Myocyte (in vitro differentiated cells): ENCODE measurements at regions not wholly inside any gene's neighbourhood (a gene's known extent, or its start where the extent isn't known, plus 50 kb on each side); places are given as distances from the start of the nearest gene placed in this dataset.

Experiments used
- DNase-seq: peaks from one replicate; pipeline ENCODE4 v3.0.0-alpha.2; 2012; ENCODE audit warnings: low read depth

DNA sequence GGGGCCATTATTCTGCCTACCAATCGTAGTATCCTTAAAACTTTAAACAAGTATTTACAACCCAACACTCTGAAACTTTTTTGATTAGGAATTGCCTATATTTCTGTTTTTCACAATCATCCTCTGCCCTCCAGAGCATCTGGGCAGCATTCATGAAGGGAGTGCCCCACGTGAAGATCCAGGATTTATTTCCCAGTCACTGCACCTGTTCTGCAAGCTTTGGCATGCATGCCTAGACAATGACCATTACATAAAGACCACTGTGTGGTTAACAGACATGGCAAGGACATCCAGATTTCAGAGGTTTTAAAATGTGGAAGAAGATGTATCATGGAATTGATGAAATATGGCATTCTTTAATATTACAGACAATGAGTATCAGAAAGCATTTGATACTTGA, 1083.8 kb downstream of the TBC1D22A start:
- DNase-seq = peak; percentile 1

DNA sequence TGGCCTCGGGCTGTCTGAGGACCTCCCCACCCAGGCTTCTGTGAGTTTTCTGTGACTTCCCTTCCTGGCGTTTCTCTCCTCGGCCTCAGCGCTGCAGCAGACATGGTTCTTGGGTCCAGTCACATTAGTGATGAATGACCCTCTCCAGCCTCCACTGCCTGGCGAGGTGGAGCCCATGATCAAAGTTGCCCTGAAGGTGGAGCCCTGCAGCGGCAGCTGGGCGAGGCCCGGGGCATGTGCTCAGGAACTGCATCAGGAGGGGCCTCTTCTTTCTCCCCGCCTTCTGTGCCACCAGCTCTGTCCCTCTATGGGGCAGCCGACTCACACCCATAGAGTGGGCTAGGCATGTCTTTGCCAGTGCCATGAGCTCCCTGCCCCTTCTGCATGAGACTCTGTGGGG, 1079.7 kb downstream of the TBC1D22A start:
- no peak for DNase-seq

DNA sequence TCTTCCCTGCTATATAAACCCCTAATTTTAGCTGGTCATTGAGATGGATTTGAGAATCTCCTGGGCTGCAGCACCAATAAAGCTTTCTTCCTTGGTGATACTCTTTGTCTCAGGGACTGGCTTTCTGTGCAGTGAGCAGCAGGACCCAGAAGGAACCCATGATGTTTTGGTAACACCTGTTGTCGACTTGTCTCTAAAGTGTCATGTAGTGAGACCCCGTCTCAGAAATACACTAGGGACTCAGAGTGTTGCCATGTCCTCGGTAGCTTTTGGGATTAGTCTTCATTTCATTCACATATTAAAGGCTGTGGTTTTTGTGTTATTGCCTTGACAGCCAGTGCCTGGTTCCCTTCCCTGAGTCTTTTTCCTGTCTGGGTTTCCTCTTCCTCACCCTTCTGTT, 1078.7 kb downstream of the TBC1D22A start:
- no peak for DNase-seq

DNA sequence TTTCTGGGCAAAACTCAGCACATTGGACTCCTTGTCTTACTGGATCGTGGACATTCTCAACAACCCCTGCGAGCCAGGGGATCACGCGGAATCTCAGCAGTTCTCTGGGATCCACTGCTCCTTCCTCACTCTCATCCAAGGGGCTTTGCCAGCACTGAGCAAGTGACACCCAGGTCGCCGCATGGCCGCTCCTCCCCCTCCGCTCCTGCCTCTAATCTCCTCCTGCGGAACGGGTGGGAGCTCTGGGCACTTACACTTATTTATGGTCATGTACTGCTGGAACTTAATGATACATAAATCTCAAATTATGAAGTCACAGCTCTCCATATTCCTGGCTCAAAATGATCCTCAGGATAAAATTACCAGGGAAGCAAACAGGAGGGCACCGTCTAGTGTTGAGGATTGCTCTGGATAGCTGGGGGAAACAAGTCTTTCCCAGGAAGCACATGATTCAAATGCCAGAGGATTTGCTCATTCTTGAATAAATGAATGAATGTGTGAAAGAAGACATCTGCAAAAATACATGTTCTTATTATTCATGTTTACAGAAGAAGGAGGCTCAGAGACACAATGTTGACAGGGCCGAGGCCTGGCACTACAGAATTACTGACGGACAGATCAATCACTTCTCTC, 1077.3 kb downstream of the TBC1D22A start:
- DNase-seq = no peak

DNA sequence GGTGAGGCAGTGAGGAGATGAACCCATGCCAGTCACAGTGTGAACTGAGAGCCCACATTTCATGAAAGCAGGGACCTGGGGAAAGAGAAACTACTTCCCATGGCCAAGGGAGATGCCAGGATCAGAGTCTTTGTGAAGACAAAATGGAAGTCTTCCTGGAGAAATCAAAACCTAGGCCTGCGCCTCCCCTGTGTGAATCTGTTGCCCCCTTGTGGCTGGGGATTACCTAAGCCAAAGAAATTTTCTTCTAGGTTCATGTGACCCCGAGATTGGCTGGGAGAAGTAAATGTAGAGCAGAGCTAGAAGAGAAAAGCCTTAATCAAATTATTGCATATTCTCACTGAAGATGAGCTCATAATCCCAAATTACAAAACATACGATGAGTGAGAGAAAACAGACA, 1075.3 kb downstream of the TBC1D22A start:
- DNase-seq = peak; percentile 26

DNA sequence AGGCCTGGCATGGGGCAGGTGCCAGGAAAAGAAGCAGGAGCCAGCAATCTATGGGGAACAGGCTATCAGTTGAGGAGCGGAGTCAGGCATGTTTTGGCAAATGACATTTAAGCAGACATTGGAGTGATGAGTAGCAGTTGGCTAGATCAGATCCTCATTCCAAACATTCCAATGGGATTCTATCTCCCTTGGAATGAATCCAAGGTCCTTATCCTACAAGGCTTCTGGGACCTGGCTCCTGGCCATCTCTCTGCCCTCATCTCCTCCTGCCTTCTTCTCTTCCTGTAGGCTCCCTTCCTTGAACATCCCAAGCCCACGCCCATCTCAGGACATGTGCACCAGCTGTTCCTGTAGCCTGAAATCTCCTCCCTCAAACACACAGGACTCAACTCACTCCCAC, 1074.5 kb downstream of the TBC1D22A start:
- DNase-seq = peak; percentile 44

DNA sequence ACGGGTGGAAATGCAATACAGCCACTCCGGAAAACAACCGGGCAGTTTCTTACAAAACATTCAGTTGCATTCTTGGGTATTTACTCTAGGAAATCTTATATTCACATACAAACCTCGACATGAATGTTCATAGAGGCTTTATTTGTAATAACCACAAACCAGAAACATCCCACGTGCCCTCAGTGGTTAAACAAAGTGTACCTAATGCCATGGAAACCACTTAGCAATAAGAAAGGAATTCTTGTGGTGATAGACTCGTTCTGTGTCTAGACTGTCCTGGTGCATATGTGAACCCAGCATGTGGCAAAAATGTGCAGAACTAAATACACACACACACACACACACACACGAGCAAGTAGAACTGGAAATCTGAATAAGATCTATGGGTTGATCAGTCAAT, 1073.3 kb downstream of the TBC1D22A start:
- DNase-seq = peak; percentile 78

DNA sequence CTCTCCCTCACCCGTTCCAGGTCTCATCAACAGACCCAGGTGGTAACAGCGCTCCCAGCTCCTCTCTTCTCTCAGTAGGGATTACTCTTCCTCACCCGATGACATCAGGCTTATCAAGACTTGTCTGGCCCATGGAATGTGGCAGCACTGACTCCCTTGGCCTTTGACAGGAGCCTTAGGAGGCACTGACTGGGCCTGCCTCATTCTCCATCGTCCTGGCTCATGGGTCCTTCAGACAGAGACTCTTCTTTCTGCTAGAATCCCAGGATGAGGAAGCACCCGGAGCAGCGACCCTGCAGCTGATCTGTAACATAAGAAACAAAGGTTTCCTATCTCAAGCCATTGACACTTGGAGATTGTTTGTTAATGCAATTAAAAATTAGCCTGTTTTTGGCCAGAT, 1063.6 kb downstream of the TBC1D22A start:
- no peak for DNase-seq

DNA sequence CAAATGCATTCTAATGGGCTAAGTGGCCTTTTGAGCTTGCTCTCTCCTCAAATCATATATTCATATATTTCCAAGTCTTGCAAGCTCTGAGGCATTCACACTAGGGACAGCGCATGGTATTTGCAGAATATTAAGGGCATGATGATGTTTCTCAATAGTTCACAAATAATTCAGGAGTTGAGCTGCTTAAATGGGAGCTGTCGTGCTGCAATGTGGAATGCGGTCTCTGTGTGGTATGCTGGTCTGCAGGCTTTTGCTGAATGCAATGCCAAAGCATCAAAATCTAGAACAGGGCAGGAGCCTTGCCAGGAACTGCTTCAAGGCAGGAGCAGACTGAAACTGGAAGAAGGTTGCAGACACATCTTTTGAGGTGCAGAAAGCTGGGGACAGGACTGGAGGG, 1060.0 kb downstream of the TBC1D22A start:
- no peak for DNase-seq

DNA sequence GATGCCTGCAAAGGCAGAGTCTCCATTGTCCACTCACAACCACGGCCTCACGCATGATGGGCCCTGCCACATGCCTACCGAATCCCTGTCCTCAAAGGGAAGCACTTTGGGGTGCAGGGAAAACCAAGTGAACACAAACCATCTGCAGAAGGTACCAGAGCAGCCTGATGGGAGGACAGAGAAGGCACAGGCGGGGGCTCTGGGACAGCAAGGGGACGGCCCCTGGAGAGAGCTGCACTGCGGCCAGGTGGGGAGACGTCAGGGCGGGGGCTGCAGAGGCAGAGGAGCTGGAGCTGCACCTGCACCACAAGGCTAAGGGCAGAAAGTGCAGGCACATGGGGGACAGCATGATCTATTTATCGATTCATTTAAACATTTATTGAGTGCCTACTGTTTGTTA, 1056.0 kb downstream of the TBC1D22A start:
- DNase-seq = no peak

DNA sequence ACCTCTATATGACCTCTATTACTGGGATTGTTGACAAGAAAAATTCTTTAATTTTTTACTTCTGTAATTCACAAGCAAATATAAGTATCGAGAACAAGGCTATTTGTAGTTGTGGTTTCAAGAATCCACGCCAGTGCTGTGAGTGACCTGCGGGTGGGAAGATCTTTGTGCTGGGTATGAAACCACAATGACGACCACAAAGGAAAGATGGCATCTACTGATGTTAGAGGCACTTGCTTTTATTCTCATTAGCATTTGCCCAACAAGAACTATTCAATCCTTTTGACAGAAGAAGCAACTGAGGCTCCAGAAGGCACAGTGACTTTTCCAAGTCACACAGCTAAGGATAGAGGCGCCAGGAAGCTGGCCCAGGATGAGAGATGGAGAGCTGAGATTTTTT, 1054.9 kb downstream of the TBC1D22A start:
- no peak for DNase-seq

DNA sequence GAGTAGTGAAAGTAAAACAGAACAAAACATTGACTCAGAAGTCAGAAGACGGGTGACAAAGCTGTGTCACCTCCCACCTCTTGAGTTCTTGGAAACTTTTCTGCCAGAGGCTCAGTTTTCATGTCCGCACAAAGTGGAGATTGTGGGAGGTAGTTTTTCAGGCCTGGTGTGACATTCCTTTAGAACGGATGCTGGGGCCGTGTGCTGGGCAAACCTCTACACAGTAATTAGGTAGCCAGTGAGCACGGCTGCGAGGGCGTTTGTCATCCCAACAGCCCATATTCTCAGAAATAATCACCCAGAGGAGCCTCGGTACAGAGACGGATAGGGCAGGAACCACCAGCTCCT, 1054.4 kb downstream of the TBC1D22A start:
- DNase-seq = no peak

DNA sequence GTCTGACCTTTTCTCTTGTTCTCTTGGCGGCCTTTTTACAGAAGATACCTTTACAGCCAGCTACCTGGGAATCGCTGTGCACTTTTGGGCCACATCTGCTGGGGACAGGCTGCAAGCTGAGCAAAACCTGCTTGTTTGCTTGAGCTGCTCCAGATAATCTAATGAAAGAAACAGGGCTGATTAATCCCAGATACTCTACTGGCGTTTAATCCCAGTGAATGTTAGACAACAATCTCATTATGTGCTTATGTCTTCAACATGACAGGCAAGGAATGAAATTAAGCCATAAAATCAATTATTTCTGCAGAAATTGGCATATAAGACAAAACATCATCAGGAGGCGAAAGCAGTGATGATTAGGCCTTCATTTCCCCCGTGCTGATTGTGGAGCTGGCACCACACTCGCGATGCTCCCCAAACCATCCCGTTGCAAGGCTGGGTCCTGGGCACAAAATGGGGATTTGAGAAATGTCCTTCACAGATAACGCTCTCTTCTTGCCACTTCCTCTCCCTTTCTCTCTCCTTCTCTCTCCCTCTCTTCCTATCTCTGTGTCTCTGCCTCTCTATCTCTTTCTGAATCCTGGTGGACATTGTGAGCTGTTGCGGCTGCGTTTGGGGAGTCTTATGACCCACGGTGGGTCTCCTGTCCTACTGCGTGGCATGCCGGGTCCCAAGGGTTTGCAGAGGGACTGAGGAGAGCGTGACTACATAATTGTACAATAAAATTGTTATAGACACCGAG, 1053.8 kb downstream of the TBC1D22A start:
- no peak for DNase-seq

DNA sequence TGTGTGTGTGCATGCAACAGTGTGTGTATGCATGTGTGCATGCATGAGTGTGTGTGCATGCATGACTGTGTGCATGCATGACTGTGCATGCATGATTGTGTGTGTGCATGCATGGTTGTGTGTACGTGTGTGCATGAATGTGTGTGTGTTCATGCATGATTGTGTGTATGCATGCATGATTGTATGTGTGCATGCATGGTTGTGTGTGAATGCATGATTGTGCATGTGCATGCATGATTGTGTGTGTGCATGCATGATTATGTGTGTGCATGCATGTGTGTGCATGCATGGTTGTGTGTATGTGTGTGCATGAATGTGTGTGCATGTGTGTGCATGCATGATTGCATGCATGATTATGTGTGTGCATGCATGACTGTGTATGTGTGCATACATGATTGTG, 1052.0 kb downstream of the TBC1D22A start:
- DNase-seq = no peak

DNA sequence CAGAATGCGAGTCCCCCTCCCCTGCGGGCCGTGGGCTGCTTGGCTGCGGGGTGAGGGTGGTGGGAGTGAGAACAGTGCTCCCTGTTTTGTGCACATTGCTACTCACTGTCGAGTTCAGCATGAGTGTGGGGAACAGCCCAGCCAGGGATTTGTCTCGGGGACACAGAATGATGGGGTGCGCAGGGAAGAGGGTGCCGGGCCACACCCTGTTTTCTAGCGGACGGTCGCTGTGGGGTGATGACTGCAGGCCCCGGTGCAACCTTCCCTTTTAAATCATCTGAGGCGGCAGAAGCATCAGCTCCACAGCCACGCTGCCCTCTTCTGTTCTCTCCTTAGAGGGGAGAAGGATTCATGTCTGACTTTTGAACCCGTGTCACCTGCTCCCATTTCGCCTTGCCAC, 1051.2 kb downstream of the TBC1D22A start:
- DNase-seq = no peak

DNA sequence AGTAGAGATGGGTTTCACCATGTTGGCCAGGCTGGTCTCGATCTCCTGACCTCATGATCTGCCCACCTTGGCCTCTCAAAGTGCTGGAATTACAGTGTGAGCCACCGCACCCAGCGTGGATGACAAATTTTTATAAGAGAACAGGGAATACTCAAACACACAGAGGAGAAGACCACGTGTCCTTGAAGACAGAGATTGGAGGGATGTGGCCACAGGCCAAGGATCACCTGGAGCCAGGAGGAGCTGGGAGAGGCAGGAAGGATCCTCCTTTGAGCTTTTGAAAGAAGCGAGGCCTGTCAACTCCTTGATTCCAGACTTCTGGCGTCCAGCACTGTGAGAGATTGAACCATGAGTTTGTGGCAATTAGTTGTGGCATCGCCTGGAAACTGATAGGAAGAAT, 1049.5 kb downstream of the TBC1D22A start:
- DNase-seq = no peak

DNA sequence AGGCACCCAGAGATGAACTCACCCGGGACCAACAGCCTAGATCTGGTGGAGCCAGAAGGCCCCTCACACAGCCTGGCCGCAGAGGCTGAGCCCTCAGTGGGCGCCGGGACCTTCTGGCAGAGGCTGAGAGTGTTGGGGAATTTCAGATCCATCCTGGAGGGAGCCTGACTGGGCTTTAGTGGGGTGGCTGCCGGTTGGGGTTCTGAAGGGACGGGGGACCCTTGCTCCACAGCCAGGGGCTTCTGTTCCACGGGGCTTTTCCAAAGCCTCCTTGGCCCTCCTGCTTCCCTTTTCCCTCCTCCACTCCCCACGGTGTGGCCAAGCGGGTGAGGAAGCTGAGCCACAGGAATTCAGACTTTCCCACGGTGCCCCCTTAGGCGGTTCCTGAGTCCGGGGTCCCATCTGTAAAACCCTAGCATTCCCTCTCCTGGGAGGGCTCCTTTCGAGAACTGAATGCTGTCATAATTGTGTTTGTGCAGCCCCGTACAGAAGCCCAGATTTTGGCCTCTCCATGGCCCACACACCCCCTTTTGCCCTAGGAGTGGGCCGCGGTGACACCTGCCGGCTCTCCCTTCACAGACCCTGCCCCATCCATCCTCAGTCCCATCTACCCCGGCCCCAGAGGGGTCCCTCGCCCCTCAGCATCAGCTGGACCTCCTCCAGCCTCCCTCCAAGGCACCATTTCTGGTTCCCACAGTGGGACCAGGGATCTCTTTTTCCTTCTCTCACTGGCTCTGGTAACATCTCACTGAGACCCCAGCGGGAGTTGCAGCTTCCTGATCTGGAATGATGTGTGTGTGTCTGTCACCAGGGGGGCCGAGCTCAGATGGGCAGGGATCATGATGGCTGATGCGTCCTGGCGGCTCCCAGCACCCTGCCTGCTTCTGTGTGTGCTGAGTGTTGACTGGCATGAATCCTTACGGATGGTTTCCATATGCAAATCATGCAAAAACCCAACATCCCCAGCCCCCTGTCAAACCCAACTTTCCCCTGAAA, 1048.4 kb downstream of the TBC1D22A start:
- no peak for DNase-seq

DNA sequence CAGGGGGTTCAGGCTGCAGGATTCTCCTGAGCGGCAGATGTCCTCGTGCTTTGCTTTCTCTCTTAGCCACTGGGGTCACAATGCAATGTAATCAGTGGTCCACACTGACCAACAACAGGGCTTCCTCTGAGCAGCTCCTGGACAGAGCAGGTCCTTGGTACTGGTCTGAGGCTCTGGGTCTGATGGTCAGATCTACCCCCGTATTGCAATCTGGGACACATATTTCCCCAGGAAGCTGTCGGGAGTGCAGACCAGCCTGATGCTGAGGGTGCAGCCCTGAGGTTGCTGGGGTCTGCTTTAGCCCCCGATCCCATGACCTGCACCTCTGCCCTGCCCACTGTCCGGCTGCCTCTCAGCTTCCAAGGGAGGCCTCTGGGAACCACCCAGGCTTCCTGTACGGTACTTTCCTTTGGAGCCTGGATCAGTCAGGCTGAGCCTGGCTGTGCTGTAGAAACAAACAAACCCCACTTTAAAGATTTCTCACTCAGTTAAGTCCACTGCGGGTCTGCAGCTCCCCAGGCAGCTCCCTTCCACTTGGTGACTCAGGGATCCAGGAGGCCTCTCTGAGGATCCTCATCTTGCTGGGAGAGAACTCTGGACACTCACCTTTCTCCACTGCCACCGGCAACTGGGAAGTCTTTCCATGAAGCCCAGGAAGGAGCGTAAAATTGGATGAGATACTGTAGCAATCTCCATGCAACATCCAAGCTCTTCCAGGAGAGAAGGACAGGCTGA, 1046.6 kb downstream of the TBC1D22A start:
- no peak for DNase-seq

DNA sequence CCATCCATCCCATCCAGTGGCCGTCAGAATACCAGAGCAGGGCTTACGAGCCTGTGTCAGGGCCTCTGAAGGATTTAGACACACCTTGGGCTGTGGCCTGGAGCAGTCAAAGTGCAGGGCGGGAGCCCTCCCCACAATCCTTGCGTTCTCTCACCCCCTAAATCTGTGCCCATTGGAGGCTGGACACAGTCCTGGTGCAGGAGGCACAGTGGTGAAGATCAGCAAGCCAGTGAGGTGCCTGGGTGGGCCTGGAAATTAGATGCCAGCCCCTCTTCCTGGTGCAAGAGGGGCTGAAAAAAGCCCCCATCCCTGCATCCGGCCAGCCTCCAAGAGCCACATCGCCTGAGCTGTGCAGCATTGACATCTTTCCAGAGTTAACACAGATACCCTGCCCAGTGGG, 1045.8 kb downstream of the TBC1D22A start:
- DNase-seq = no peak

DNA sequence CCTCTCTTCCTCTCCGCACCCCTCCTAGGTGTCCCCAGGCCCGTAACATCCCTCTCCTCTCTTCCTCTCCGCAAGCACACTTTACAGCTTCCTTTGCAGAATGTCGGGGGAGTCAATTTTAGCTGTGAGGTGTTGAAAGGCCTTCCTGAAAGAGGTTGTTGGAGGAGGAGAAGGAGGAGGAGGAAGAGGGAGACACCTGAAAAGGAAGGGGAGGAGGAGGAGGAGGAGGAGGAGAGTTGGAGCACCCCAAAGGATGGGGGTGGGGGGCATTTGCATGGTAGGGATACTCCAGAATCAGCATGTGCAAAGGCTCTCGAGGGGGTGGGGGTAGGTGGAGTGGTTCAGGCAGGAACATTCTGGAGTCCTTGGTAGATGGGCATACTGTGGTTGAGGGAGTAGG, 1045.1 kb downstream of the TBC1D22A start:
- DNase-seq = no peak

DNA sequence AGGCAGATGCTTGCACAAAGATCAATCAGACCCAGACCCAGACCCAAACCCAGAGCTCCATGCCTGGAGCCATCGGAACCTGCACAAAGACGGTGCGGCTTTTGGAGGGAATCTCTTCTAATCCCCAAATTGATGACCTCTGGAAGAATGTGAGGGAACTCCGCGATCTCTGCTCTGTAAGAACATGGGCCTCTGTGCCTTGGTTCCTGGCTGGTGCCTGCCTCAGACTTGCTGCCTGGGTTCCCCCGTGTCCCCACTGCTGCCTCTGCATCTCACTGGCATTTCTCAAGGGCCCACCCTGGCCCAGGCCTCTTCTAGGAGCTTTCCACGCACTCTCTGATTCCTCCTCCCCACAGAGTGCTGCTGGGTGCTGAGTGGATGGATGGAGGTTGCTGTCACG, 1044.4 kb downstream of the TBC1D22A start:
- no peak for DNase-seq
